ENCODE measurements at regions not wholly inside any gene's neighbourhood (a gene's known extent, or its start where the extent isn't known, plus 50 kb on each side); places are given as distances from the start of the nearest gene placed in this dataset.

DNA sequence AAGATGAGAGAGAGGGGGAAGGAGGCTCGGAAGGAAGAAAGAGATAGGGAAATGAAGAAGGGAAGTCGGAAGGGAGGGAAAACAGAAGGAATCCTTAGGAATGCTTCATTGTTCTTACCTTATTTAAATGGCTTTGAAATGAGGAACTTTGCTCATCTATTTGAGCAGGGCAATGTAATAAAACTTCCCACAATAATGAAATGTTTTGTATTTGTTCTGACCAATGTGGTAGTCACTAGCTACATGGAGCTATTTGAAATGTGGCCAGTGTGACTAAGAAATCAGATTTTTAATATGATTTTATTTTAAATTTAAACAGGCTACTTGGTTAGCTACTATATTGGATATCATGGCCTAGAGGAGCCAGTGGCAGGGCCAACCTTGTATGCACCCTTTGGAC, 510.6 kb downstream of the HTR7 start:
- no peak for DNase-seq (ENCODE audit: low read depth)
- H3K4me3 ChIP-seq (ENCODE audit: low read depth, low read length), result no peak overlapping the region

- H3K4me3 ChIP-seq (ENCODE audit: low read depth, low read length), result no peak overlapping the region
- no peak for DNase-seq (ENCODE audit: low read depth)
These were observed 507.7 kb downstream of the HTR7 start for GRCh38 chr10:90350122-90350521.

- no peak overlapping the region for H3K4me3 ChIP-seq (ENCODE audit: low read depth, low read length)
- DNase-seq (ENCODE audit: low read depth), result no peak
These were observed 505.6 kb downstream of the HTR7 start for GRCh38 chr10:90352288-90352687.

DNA sequence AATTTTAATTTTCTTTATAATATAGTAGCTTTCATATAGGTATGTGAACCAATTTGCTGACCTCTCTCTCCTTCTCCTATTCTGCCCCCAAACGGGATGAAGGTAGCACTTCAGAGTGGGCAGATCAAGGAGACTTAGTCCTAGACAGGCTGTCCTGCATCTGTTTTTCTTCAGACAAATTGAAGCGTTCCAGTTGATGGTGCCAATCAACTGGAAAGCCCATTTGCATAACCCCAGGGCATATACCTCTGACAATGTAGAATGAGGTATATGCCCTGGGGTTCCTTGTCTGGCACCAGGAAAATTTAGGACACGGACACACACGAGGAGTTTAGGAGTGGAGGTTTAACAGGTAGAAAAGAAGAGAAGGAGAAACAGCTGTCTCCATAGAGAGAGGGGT, 502.9 kb downstream of the HTR7 start:
- no peak for DNase-seq (ENCODE audit: low read depth)
- H3K4me3 ChIP-seq (ENCODE audit: low read depth, low read length), result no peak overlapping the region

GRCh38 chr10:90363799-90364483, 493.9 kb downstream of the HTR7 start:
- H3K4me3 ChIP-seq (ENCODE audit: low read depth, low read length), result no peak overlapping the region
- no peak for DNase-seq (ENCODE audit: low read depth)

DNA sequence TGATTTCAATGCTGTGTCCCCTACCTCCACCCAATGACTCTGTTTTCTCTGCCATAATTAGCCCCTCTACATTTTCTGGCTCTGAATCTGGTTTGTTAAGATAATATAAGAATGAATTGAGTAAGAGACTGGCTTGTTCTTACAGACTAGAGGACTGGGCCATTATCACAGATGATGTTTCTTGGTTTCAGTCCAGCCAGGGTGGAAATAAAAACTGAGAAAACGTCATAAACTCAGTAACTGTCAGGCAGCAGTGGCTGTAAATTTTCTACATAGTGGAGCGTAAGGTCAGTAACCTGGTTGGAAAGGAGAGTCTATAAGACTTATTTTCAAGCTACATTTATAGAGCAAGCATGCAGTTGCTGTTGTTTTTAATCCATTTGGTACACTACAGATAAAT, 485.4 kb downstream of the HTR7 start:
- no peak for DNase-seq (ENCODE audit: low read depth)
- H3K4me3 ChIP-seq (ENCODE audit: low read depth, low read length), result no peak overlapping the region

GRCh38 chr10:90373911-90374310, 483.9 kb downstream of the HTR7 start:
- no peak for DNase-seq (ENCODE audit: low read depth)
- no peak overlapping the region for H3K4me3 ChIP-seq (ENCODE audit: low read depth, low read length)

GRCh38 chr10:90378524-90379076, 479.2 kb downstream of the HTR7 start:
- DNase-seq (ENCODE audit: low read depth), result no peak

DNA sequence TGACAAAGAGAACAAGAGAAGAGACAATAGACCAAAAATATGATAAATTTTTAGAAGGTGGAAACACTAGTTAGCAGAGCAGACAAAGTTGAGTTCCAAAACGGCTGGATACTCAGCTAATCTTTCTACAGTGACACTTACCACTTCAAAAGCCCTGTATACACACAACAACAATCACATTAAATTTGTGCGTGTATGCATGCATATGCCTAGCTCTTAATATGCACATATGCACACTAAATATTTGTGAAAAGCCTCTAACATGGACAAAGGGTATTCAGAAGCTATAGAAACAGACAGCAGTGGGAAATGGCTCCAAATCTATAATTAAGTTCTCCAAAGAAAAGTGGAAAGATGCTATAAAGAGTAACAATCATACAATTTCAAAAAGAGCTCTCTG, 476.4 kb downstream of the HTR7 start:
- no peak for DNase-seq (ENCODE audit: low read depth)
- H3K4me3 ChIP-seq (ENCODE audit: low read depth, low read length), result no peak overlapping the region

More at GRCh38 chr10:90378524-90379076, 479.2 kb downstream of the HTR7 start:
- H3K4me3 ChIP-seq (ENCODE audit: low read depth, low read length), result no peak overlapping the region

DNA sequence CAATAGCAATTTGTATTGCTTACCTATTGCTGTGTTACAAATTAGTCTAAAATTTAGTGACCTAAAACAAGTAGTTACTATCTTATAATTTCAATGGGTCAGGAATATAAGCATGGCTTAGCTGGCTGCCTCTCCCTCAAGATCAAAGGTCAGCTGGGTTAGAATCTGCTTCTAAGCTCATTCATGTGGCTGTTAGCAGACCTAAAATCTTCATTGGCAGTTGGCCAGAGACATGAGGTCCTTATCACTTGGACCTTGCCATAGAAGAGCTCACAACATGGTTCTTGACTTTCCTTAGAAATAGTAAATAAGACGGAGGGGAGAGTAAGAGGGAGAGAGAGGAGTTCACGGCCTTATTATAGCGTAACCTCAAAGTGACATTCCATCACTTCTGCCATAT, 468.0 kb downstream of the HTR7 start:
- DNase-seq (ENCODE audit: low read depth), result no peak
- H3K4me3 ChIP-seq (ENCODE audit: low read depth, low read length), result no peak overlapping the region

GRCh38 chr10:90394311-90394710, 463.5 kb downstream of the HTR7 start:
- no peak for DNase-seq (ENCODE audit: low read depth)
- H3K4me3 ChIP-seq (ENCODE audit: low read depth, low read length), result no peak overlapping the region

DNA sequence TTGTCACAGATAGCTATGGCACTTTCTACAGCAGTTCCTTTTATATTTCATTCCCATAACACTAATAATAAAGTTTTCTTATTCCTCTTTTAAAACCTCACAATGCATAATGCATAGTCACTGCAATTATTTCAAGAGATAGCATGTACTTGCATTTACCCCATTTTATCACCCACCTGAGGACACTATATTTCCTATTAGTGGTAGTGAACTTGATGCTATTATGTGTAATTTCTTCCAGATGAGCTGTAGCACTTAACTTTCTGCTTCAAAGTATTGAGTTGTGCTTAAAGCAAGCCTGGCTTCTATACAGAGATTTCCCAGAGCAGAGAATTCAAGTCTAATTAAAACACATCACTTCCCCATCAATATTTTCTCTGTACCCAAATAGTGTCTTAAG, 461.1 kb downstream of the HTR7 start:
- DNase-seq (ENCODE audit: low read depth), result no peak
- H3K4me3 ChIP-seq (ENCODE audit: low read depth, low read length), result no peak overlapping the region

- no peak for DNase-seq (ENCODE audit: low read depth)
- no peak overlapping the region for H3K4me3 ChIP-seq (ENCODE audit: low read depth, low read length)
These were observed 459.3 kb downstream of the HTR7 start for GRCh38 chr10:90398566-90398965.

GRCh38 chr10:90399782-90400181, 458.1 kb downstream of the HTR7 start:
- DNase-seq (ENCODE audit: low read depth), result no peak
- H3K4me3 ChIP-seq (ENCODE audit: low read depth, low read length), result no peak overlapping the region

- no peak overlapping the region for H3K4me3 ChIP-seq (ENCODE audit: low read depth, low read length)
- no peak for DNase-seq (ENCODE audit: low read depth)
These were observed 454.4 kb downstream of the HTR7 start for GRCh38 chr10:90403211-90404000.

DNA sequence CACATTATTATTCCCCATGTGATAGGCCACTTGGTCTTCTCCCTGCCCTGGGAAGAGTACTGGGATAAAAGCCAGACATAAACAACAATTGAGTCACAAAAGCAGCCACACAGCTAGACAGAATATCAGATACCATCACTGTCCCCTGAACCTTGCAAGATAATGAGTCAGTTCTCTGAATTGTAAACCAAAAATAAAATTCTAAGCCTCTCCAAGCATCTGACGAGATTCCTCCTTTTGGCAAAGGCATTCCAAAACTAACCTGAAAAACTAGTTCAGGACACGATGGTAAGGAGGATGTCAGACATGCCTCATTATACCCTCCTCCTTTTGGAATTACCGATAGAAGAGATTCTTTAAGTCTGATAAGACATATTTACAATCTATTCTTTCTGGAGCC, 450.7 kb downstream of the HTR7 start:
- DNase-seq (ENCODE audit: low read depth), result no peak
- no peak overlapping the region for H3K4me3 ChIP-seq (ENCODE audit: low read depth, low read length)

DNA sequence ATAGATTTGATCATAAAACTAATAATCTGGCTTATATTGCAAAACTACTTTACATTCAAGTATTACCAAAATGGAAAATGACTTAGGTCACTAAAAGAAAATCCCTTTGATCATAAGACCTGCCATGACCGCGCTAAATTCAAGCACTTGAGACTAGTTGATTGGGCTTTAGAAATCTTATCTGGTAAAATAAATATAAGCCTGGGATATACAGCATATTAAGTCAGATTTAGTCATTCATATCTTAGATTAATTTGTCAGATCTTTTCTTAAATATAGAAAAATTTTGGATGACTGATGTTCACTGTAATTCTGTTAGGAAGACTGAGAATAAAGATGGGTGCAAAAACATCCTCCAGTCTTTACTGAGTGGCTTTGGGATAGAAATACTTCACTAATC, 450.0 kb downstream of the HTR7 start:
- no peak for DNase-seq (ENCODE audit: low read depth)
- H3K4me3 ChIP-seq (ENCODE audit: low read depth, low read length), result no peak overlapping the region

DNA sequence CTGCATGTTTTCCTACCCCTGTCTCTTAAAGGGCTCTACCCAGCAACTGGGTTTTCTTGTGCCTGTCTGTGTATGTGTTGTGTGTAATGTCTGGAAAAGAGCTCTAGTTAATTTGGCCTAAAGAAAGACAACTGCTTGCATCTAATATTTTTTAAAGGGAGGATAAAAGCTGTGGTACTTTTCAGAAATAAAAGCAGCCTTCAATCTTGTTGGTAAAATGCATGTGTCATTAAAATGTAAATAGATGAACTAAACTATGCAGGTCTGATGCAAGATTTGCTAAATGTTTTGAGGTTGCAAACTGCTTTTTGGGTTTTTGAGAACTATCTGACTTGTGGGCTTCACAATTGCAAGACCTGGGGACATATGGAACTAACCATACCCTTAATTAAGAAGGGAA, 445.3 kb downstream of the HTR7 start:
- no peak overlapping the region for H3K4me3 ChIP-seq (ENCODE audit: low read depth, low read length)
- no peak for DNase-seq (ENCODE audit: low read depth)

- H3K4me3 ChIP-seq (ENCODE audit: low read depth, low read length), result no peak overlapping the region
- DNase-seq (ENCODE audit: low read depth), result no peak
These were observed 444.6 kb downstream of the HTR7 start for GRCh38 chr10:90413196-90413595.

DNA sequence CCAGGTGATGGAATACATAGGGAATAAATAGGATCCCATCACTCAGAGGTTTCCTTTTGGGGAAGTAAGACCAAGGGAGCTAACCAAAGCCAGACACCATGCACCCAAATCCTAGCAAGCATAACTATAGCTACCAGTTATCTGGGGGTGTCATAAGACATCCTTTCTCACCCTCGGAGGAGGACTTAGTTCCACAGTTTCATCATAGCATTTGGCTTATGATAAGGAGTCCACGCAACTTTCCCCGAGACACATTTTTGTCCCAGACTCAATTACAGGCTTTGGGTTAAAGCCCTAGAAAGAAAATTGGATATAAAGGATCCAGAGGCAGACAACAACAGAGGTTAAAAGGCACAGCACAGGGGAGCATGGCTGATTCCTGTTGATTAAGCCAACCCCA, 442.9 kb downstream of the HTR7 start:
- no peak for DNase-seq (ENCODE audit: low read depth)

GRCh38 chr10:90417029-90417428, 440.8 kb downstream of the HTR7 start:
- H3K4me3 ChIP-seq (ENCODE audit: low read depth, low read length), result no peak overlapping the region
- DNase-seq (ENCODE audit: low read depth), result peak; percentile 85

More for the DNA sequence above, 442.9 kb downstream of the HTR7 start:
- H3K4me3 ChIP-seq (ENCODE audit: low read depth, low read length), result no peak overlapping the region

Measured in skeletal muscle cell (primary cell).